Cardiac septum (tissue), 1 donor: ENCODE measurements at regions not wholly inside any gene's neighbourhood (a gene's known extent, or its start where the extent isn't known, plus 50 kb on each side); places are given as distances from the start of the nearest gene placed in this dataset.
"Not testable (repeated sequence)": the region's sequence is repeated elsewhere in the genome, so short reads cannot be mapped to it uniquely, and the experiment has no call there.

Source experiments
- DNase-seq: peaks from one replicate; pipeline ENCODE4 v3.0.0-alpha.2; 2020; ENCODE audit warnings: low spot score
- intact Hi-C: fragments of 100-400 bp; cut with DNase I; formaldehyde crosslinking; loops from one replicate; pipeline ENCODE4 v1.14.0; 2022
- donor health status: DM: no; HTN: no; CAD: no.

DNA sequence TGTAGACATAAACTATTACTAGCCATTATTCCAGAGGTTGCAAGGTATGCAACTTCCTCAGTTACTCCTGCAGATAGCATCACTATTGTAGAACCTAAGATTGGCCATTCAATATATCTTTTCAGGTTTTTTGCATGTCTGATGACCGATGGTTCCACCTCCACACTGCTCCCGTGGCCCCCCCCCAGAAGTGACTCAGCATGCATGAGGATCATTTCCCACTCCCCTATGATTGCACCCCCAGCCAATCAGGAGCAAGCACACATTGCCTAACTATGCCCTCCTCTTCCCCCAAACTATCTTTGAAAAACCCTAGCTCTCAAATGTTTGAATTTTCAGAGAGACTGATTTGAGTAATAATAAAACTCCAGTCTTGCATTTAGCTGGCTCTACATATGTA lies 601.4 kb upstream of the TLE4 start:
- DNase-seq, result no peak
- intact Hi-C loops, result no loop called here

- intact Hi-C loops, result no loop called here
- no peak for DNase-seq
These were observed 600.2 kb upstream of the TLE4 start for GRCh38 chr9:78971540-78971939.

DNA sequence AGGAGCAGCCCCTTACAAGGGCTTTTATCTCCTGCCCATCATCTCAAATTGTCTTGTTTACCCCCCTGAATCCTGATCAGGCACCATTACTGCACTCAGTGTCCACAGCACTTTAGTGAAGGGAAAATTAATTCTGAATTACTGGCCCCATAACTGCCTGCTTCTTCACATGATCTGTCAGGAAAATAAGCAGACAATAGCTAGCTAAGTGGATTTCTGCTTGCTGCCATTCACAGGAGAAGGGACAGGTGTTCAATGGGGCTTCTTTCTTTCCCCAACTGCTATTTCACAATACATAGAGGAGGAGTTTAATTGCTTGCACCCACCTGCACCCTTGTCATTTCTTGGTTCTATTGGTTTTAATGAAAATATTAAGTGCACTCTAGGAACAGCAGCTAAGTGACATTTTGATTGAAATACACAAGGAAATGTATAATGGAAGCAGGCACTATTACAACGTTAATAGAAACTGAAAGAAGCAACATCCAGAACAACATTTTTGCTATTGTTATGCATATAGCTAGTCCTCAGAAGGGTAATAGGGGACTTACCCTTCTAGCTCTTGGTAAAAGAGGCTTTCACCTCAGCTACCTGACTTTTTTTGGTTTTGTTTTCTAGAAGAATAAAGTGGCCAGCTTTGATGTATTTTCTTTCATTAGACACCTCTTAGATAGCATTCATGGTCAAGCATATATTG lies 599.3 kb upstream of the TLE4 start:
- intact Hi-C loops, result no loop called here
- no peak for DNase-seq

GRCh38 chr9:78973907-78974306 lies 597.9 kb upstream of the TLE4 start:
- DNase-seq, result no peak
- intact Hi-C loops, result no loop called here

DNA sequence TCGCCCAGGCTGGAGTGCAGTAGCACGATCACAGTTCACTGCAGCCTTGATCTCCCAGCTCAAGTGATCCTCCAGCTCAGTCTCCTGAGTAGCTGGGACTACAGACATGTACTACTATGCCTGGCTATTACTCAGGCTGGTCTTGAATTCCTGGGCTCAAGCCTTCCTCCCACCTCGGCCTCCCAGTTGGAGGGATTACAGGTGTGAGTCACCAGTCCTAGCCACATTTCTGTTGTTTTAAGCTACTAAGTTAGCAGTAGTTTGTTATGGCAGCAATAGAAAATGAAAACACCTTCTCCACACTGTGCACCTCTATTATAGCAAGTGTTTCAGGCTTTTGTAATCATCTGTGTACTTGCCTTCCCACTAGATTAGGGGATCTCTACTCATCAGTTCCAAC lies 588.9 kb upstream of the TLE4 start:
- intact Hi-C loops, result no loop called here
- no peak for DNase-seq

- DNase-seq, result no peak
- intact Hi-C loops, result no loop called here
These were observed 586.6 kb upstream of the TLE4 start for GRCh38 chr9:78985084-78985738.

DNA sequence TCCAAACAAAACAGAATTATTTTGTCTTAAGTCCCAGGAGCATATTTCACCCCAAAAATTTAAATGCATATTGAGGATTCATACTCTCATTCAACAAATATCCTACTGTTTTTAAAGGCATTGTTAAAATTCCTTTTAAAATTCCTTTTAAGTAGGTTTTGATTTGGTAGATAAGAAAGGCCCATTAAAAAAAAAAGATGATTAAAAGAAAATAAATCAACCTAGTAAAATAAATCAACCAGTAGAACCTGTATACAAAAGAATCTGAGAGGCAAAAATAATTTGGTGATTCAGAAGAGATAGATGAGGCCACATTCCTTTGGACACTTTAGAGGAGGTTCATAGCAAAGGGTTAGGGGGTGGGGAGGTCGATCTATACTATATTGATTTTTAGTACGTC lies 585.3 kb upstream of the TLE4 start:
- no peak for DNase-seq
- intact Hi-C loops, result no loop called here

- intact Hi-C loops, result no loop called here
- DNase-seq, result no peak
These were observed 582.6 kb upstream of the TLE4 start for GRCh38 chr9:78989031-78989658.

DNA sequence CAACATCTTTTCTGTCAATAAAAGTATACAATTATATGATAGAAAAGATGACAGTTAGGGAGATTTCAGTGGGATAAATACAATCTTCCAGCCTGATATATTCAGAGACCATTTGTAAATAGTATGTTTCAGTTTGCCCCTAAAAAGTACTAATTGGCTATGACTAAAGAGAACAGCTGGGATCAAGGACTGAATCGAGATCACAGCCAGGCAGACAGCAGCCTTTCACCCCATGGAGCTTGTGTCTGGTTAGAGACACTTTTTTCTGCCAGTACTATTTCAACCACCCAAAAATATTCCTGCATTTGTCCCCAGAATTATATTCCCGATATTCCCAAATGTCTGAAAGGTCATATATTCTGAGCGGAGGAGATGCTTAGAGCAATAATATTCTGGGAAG lies 577.3 kb upstream of the TLE4 start:
- intact Hi-C loops, result no loop called here
- no peak for DNase-seq

DNA sequence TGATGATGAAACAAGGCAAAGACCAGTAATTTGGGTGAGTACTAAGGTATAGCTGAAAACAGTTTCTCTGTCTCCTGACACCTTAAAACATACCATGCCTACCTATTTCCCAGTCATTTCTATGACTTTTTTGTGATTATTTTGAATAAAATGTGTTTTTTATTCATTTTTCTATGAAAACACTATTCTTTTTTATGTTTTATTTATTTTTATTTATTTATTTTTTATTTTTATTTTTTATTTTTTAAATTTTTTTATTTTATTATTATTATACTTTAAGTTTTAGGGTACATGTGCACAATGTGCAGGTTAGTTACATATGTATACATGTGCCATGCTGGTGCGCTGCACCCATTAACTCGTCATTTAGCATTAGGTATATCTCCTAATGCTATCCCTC lies 576.8 kb upstream of the TLE4 start:
- DNase-seq, intact Hi-C loops: not testable (repeated sequence)

DNA sequence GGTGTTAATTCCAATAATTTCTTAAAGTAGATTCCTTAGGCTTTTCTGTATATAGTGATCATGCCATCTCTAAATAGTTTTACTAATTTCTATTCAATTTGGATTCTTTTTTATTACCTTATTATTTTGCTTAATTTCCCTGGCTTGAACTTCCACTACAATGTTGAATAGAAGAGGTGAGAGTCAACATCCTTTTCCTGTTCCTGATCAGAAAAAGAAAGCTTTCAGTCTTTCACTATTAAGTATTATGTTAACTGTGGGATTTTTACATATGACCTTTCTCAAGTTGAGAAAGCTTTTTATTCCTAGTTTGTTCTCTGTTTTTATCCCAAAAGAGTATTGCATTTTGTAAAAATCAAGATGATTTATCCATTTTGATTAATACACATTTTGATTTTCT lies 574.5 kb upstream of the TLE4 start:
- intact Hi-C loops, result no loop called here
- no peak for DNase-seq

GRCh38 chr9:79000230-79001002 lies 571.3 kb upstream of the TLE4 start:
- intact Hi-C loops, result no loop called here
- no peak for DNase-seq

DNA sequence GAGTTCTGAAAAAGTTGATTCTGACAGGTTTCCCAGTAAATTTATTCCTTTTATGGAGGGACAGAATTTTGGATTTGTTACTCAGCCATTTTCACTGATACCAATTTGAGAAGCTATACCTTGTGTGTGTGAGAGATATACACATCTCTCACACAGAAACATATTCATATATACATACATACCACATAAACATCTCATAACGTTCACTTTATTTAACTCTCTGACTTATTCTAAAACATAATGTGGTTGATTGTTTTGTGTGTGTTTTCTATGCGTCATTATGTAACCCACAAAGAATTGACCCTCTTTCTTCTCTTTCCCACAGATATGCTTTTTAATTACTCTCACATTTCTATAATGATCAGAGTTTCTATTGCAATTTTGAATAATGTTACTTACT lies 570.8 kb upstream of the TLE4 start:
- intact Hi-C loops, result no loop called here
- DNase-seq, result no peak

- intact Hi-C loops, result no loop called here
- no peak for DNase-seq
These were observed 568.3 kb upstream of the TLE4 start for GRCh38 chr9:79003514-79003913.

DNA sequence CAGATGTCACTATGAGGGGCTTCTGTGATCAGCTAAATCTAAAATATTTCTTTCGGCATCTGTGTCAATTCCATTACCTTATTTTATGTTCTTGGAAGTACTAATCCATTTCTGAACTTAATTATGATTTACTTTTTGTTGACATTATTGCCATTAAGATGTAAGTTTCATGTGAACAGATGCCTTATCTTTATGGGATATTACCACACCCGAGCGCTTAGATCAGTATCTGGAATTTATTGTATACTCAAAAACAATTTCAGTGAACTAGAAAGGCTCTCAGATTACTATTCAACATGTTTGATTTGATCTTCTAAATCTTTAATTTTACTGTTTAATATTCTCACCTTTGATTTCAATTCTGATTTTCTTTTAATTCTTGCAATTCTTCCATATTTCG lies 567.7 kb upstream of the TLE4 start:
- DNase-seq, result no peak
- intact Hi-C loops, result no loop called here

DNA sequence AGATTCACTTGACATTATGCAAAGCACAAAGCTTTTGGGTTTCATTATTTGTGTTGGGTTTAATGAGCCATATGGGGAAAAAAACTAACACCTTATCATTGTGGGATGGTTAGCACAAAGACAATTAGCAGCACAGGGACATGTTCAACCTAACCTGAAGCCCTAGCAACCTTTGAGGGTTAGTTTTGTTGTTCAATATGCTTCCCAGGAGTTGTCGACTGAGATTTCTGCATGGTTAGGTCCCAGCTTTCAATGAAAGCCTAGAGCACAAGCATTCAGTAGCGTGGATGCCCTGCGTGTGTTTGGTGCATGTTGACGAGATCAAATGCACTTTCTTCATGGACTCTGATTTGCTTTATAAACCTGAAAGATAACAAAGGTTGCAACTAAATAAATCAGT lies 565.2 kb upstream of the TLE4 start:
- intact Hi-C loops, result no loop called here
- DNase-seq, result no peak

DNA sequence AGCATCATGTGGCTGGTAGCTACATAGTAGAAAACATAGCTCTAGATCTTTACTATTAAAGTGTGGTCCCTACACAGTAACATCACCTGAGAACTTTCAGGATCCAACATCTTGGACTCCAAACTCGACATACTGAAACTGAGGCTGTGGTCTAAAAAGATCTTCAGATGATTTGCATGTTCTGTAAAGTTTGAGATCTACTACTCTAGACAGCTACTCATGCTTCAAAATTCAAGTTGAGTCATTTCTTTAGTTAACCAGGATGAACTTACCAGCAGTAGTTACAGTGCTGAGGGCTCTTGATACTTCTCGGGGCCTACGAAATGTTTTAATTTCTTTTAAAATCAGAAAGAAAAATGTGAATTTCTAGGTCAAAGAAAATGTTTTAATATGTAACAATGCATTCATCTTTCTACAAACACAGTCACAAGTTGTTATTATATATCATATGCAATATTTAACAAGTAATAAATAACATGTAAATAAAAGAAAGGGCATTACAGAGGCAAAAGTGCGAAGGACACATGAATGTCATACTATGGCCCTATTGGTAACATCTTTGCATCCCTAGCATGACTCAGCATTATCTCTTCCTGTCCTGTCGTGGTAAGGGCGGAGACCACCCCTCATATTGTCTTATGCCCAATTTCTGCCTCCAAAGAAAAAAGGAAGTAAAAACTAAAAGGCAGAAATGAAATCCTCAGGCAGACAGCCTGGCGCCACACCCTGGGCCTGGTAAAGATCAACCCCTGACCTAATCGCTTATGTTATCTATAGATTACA lies 563.9 kb upstream of the TLE4 start:
- intact Hi-C loops, result no loop called here
- DNase-seq, result no peak

GRCh38 chr9:79008916-79009315 lies 562.8 kb upstream of the TLE4 start:
- intact Hi-C loops, result no loop called here

GRCh38 chr9:79011461-79011860 lies 560.3 kb upstream of the TLE4 start:
- no peak for DNase-seq
- intact Hi-C loops, result no loop called here

More at GRCh38 chr9:79008916-79009315, 562.8 kb upstream of the TLE4 start:
- DNase-seq, result no peak

DNA sequence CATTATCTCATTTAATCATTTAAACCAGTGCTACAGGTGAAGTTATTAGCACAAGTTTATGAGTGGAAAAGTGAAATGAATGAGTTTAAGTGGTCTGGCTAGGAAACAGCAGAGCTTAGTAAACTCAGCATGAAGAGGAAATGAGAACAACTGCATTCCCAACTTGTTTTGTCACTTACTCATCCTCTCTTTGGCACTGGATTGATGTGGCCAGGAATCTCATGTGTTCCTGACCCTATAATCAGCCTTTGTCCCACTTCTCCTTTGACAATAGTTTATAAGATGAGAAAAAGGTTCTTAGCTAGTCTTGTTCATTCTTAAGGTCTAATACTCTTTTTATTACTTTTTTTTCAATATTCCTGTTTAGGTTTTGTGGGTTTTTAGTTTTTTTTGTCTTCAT lies 559.2 kb upstream of the TLE4 start:
- intact Hi-C loops, result no loop called here
- no peak for DNase-seq
